HG03025 (cell line): ENCODE measurements at regions not wholly inside any gene's neighbourhood (a gene's known extent, or its start where the extent isn't known, plus 50 kb on each side); places are given as distances from the start of the nearest gene placed in this dataset.

Source experiments
- ATAC-seq: cut with Tn5 transposase; IDR thresholded peaks from one replicate; pipeline ENCODE4 v1.9.1; 2021; ENCODE audit warnings: mild to moderate bottlenecking, moderate library complexity; ENCODE audit not compliant: unreplicated experiment, low FRiP score

DNA sequence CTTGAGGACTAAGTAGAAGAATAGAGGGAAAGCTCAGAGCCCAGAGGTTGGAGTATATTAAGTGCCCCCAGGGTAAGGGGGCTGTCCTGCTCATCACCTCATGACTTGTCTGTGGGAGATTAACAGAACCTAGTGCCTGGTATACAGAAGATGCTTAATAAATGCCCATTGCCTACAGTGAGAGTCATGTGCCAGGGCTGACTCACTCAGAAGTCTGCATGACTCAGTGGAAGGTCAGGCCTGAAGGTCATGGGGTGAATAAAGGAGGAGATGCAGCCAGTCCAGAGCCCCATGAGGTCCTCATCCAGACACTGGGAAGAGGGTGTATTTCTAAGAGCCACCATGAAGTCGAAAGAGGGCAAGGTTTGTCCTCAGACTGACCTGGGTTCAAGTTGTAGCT lies 62.5 kb upstream of the TLE3 start:
- no peak for ATAC-seq

DNA sequence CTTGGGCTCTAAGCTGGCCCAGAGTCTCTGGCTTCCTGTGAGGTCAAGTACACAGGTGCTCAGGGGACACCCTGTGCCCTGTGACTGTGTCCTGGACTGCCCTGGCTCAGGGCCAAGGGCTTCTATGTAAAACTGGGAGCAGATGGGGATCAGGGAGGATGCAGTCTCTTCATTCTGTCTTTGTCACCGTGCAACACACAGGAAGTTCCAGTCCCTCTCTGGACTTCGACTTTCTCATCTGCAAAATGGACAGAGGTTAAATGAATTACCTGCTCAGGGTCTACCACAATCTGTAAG lies 61.9 kb upstream of the TLE3 start:
- ATAC-seq: no peak

DNA sequence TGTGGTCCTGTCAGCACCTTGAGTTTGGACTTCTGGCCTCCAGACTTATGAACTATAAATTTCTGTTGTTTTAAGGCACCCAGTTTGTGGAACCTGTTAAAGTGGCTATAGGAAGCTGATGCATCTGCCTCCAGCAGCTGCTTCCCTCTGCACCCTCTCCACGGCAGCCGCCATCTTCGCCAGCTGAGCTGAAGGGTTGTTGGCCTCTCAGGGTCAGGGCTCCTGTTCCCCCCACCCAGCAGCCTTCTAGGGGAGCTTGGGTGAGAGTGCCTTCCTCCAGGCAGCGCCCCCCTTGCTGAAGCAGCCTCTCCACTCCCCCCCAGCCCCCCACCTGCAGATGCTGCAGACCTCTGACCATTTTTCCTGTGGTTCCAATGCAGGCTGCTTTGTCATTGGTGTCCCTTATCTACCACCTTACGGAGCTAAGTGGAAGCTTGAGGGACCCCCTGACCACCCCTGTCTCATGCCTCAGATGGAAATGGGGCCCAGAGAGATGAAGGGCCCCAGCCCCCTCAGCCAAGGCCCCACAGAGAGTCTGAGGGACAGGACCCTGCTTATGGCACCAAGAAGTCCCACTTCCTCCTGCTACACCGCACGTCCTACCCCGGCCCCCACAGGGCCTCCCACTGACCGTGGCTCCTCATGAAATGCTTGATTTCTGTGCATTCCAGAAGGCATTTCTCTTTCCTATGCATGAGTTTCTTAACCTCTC lies 61.4 kb upstream of the TLE3 start:
- ATAC-seq: no peak

DNA sequence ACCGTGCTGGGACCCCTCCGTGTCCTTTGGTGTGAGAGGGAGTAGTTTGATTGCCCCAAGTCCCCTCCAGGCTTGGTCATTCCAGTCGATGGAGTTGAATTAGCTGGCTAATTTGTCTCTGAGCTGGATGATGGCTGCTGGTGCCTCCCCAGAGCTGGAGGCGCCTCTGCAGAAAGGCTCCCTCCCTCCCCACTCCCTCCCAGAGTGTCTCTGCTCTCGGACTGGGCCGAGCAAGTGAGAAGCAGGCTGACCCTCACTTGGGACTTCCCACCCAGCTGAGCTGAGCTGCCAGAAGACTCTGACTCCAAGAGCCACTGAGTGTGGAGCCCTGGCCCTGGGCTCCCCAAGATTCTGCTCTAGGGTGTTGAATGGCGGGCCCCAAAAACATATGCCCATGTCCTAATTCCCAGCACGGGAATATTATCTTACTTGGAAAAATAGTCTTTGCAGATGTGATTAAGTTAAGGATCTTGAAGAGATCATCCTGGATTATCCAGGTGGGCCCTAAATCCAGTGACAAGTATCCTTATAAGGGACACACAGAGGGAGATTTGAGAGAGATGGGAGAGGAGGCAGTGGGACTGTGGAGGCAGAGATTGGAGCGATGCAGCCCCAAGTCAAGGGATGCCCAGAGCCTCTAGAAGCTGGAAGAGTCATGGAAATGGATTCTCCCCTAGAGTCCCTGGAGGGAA lies 60.7 kb upstream of the TLE3 start:
- no peak for ATAC-seq

DNA sequence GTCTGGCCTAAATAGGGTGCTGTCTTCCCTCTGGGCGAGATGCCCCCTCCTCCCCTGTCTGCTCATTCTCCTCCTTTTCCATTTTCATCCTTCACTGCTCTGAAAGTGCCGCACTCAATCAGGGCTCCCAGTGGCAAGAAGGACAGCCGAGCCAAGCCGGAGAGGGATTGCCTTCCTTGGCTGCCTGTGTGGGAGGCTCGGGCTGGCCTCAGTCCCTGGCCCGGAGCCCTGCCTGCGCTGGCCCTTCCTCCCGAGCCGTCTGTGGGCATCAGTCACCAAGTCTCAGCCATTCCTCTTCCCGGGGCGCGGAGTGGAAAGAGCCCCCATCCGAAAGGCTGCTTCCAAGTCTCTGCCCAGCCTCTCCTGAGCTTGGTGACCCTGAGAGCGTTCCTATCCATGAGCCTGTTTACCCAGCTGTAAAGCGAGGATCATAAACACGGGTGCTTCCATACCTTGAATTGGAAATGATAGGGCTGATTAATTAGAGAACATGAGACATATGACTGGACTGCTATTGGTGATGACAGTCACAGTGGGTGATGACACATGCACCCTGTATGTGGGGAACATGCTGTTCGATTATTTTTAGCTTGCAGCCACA lies 59.1 kb upstream of the TLE3 start:
- ATAC-seq: no peak

DNA sequence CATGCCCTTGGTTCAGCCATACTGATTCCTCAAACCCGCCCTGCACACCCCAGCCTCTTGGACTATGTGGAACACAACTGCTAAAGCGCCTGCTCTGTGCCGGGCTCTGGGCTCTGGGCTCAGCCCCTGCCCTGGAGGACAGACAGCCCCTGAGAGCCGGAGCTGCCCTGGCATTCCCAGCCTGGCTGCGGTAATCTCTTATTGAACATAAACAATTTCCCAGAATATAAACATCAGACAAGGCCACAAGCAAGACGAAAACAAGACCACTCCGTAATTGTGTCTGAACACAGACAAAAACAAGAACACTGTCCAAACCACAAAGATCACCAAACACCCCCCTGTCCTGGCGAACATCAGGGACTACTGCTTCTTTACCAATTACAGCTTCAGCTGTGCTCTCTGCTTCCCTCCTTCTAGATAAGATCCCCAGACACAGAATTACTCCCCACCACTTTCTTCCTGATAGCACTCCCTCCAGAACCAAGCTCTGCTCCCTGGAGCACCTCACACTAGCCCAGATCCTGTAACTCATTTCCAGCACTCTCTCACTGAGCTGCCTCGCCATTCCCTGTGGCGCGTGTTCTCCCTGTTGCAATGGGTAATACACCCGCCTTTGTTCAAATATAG lies 57.1 kb upstream of the TLE3 start:
- ATAC-seq: no peak

DNA sequence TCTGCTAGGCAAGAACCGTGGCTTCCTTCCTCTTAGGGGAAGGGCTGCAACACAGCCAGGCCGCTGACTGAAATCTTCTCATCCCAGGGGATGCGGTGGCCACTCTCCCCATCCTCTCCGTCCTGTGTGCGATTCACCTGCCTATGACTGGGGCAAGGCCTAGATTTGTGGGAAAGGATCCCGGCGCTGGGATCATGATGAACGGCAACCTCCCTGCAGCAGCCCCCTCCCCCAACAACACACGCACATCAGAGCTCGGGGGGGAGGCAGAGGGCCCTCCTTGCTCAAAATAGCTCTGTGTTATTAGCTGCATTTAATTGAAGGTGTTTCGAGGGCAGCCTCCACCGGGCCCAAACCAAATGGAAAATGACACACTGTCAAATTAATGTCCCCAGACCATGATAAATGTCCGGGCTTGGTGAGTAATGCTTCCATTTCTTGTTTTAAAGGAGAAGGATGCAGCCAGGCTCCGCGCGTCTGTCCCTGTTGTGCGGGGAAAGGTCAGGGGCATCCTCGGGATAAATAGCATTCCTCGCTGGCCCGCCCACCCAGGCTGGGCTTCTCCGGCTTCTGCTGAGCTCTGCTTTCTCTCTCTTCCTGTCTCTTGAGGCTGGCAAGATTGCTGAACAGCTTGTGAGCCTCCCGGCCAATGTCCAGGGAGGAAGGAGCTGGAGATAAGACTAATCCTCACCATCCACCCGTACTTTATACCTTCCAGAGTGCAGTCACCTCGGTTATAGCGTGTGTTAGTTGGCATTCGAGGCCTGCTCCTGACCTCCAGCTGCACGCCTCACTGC lies 56.4 kb upstream of the TLE3 start:
- ATAC-seq: no peak

DNA sequence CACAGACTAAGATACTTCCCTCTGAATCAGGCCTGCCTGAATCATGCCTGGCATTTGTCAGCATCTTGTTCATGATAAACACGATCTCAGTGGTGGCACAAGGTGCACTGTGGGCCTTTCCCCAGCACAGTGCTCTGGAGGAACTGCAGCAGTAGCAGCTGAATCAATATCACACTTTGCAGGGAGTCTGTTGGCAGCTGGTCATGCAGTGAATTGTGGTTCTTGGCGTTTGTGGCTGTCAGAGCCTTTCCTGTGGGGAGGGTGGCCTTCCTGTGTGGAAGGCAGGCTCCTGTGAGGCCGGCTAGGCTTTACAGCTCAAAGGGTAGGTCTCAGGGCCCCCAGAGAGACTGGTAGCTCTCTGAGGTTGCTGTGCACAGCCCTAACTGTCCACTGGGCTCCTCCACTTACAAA lies 54.4 kb upstream of the TLE3 start:
- no peak for ATAC-seq

DNA sequence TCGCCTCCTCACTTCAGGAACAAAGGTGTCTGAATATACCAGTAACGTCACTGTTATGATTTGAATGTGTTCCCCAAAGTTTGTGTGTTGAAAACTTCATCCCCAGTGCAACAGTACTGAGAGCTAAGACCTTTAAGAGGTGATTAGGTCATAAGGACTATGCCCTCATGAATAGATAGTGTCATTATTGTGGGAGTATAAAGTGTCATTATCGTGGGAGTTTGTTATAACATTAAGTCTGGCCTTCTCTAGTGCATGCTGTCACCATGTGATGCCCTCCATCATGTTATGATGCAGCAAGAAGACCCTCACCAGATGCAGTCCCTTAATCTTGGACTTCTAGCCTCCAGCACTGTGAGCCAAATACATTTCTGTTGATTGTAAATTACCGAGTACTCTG lies 53.7 kb upstream of the TLE3 start:
- ATAC-seq: no peak

DNA sequence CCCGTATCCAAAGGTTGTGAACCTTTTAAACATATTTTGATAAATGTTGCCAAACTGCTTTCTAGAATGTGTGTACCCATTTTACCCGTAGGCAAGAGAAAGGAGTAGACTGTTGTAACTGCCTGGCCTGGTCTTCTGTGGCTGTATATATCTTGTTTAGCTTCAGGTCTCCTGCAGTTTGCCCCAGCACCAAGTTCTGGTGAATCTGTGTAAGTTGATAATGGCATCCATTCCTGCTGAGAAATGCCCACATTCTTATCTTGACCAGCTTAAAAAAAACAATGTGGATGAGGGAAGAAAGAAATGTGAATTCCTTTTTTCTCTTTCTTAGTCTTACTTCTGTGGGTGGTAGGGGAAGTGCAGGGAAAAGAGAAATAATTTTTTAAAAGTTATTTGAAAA lies 53.3 kb upstream of the TLE3 start:
- no peak for ATAC-seq

DNA sequence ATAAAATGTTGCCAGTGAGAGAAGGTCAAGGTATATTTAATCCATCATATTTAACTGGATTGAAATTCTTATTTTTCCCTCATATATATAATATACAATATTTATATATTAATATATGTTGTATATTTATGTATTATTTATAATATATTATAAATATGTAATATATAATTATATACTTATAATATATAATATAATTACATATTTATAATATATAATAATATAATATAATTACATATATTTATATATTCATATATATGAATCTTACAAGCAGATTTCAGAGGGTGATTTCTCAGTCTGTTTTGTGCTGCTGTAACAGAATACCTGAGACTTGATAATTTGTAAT lies 52.7 kb upstream of the TLE3 start:
- ATAC-seq: no peak

DNA sequence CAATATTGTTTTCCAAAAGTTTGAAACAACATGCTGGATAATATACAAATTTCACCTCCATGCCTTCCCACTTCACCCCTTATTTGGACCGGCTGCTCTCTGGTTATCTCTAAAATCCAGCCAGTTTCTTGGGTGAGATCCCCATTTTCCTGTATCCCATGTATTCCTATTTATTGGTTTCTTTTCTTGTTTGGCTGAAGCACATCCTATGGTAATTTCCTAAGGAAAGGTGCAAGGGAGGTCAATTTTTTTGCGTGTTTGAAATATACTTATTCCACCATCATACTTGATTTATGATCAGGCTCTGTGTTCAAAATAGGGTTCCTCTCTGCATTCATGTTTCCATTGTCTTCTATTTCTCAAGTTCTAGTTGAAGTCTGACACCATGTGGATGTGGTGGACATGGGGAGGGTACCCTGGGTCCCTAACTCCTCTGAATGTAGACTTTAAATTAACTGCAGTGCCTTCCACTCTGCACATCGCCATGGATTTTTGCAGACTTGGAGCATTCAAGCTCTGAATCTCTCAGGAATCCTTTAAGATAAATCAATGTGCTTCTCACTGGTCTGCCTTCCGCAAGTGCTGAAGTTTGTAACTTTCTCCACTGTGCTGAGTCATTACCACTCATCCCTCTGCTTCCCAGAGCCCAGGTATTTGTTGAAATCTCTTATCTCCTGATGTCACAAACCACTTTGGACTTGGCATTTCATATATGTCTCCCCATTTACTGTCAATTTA lies 52.1 kb upstream of the TLE3 start:
- no peak for ATAC-seq

DNA sequence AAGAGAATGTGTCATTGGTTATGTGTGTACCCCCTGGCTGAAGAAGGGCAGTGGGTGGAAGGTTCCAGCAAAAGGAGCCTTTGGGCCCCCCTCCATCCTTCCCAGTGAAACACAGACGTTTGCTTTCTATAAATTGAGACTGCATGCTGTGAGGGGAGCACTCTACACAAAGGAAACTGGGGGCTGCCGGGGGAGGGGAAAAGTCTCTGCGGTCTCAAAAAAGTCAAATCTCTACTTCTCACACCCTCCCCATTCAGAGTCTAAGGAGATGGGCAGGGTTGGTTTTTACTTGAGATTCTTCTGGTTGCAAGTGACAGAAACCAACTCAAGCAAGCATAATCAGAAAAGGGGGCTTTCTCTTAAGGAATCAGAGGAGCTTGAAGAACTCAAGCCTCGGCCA lies 50.1 kb upstream of the TLE3 start:
- ATAC-seq: no peak
